GM18520 (cell line): ENCODE measurements at regions not wholly inside any gene's neighbourhood (a gene's known extent, or its start where the extent isn't known, plus 50 kb on each side); places are given as distances from the start of the nearest gene placed in this dataset.
"Not testable (repeated sequence)": the region's sequence is repeated elsewhere in the genome, so short reads cannot be mapped to it uniquely, and the experiment has no call there.

Source experiments
- ATAC-seq: cut with Tn5 transposase; IDR thresholded peaks from one replicate; pipeline ENCODE4 v1.9.1; 2021; ENCODE audit not compliant: unreplicated experiment

DNA sequence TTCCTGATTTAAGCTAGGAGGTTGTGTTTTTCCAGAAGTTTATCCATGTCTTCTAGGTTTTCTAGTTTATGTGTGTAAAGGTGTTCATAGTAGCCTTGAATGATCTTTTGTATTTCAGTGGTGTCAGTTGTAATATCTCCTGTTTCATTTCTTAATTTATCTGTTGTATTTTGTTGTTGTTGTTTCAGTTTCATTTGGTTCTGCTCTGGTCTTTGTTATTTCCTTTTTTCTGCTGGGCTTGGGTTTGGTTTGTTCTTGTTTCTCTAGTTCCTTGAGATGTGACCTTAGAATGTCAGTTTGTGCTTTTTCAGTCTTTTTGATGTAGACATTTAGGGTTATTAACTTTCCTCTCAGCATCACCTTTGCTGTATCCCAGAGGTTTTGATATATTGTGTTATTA, 62.8 kb downstream of the SCP2D1 start:
- ATAC-seq = not testable (repeated sequence)

DNA sequence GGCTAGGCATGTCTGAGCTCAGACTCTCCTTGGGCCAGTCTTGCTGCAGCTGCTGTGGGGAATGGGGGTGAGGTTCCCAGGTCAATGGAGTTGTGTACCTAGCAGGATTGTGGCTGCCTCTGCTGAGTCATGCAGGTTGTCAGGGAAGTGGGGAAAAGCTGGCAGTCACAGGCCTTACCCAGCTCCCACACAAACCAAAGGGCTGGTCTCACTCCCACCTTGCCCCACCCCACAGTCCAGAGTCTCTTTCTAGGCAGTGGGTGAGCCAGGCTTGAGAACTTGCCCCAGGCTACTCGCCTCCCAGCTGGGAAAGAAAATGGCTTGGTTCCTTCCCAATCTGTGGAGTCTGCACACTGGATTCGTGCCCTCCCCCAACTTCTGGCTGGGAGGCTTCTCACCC, 65.7 kb downstream of the SCP2D1 start:
- no peak for ATAC-seq

DNA sequence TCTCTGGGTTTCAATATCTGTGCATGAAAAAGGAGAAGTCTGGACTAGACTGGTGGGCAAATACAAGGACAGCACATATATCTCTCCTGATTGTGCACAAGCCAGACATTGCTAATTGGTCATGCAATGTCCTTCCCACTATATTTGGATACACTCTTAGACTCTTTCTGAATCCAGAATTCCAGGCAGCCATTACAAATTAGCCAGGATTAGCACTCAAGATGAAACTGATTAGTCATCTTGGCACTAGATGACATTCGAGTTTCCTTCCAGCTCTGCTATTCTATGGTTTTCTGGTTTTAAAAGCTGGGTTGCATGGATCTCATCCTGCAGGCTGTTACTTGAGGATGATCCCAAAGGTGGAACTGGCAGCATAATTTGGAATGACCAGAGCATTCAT, 73.2 kb downstream of the SCP2D1 start:
- ATAC-seq = no peak

DNA sequence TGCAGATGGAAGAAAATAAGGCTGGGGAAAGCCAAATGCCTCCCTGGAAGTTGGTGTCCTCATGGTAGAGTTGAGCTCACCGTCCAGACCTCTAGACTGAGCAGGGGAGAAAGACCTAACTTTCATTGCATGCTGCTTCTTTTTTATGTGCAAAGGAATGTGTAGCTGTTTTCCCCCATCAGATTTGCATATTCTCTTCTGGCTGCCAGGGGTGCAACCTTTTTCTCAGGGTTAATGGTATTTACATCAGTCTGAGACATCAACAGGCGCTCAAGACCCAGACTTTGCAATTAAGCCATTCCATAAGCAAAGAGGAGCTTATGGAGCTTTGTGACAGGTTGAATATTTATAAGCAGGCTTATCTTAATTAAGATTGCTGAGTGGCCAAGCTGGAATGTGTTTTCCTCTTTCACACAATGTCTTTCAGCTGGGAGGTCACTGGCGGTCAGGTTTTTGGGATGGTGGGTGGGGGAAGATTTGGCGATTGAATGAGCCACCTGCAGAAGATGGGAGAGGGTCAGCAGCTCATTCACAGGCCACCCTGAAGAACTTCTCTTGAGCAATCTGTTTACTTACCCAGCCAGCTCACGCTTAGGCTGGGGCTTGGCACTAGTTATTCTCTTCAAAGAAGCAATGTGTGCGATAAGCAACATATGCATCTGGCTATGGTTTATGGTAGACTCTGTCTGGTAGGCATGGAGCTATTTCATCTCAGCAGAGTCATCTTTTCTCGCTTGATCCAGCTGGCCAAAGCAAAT, 88.6 kb downstream of the SCP2D1 start:
- no peak for ATAC-seq

DNA sequence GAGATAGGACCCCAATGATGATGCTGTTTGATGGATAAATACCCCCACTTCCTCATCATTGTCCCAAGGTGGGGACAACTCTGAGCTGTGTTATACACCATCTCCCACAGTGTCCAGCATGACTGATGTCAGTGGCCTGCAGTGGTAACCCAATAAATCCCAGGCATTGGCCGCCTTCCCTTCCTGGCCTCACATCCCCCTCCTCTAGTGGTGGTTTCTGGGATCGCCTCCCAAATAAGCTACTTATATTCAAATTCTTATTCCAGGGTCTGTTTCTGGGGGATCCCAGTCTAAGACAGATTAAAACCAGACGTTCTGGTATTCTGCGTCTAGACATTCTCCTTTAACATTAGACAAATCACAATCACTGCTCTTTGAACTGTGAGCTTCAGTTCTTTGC, 90.6 kb downstream of the SCP2D1 start:
- ATAC-seq = no peak

DNA sequence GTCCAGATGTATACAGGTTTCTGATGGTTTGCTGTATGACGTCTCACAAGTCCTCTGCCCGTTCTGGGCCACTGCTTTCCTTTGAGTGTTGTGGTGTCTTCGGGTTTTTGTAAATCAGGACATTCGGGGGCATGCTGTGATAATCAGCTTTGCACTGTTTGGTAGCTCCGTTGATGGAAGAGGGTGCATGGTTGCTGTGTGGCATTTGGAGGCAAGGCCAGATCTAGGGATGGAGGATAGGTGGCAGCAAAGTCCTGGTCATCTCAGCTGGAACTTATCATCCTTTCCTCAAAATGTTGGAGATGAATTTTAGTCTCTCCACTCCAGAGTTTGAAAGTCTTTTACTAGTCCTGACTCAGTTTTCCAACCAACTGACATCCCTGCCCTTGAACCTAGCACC, 91.0 kb downstream of the SCP2D1 start:
- no peak for ATAC-seq

DNA sequence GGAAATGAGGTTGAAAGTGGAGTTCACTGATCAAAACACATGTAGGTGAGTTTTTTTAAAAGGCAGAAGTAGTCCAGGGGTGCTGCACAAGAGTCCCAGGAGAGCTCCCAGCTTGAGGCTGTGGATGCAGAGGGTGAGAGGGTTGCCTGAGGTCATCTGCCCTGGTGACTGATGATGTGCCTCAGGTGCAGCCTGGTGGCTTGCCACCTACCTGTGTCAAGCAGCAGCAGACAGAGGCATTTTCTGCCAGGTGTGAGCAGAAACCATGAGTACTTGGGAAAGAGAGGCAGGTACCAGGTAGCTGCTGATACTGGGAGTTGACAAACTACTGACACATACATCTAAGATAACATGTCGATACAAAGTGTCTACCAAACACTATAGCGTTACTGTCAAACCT, 92.5 kb downstream of the SCP2D1 start:
- ATAC-seq = no peak

DNA sequence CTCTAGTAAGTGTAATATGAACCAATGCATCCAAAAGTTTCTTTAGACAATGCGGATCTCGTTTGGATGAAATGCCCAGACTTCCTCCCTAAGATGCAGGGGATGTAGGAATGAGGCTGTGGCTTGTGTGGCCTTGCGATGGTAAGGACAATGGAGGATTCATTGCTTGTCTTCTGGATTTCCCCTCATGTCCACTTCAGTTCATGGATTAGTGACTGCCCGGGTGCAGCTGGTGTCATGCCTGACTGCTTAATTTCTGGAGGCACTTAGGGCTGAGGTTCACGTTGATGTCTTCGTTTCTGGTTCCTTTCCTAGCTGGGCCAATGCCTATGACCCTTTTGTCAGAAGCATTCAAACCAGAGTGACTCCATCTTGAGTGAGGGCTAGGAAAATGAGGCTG, 93.8 kb downstream of the SCP2D1 start:
- no peak for ATAC-seq

DNA sequence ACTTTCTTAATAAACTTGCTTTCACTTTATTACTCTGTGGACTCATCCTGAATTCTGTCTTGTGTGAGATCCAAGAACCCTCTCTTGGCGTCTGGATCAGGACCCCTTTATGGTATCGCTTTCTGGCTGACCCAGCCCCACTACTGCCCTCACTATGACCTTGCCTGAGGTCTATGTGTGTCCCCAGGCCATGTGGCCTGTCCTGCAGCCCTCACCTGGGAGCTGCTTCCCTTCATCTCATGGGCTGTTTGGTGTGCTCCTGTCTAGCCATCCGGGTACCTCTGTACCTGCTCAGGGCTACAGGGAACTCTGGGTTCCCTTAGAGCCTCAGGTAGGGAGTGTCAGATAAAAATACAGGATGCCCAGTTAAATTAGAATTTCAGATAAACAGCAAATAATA, 94.5 kb downstream of the SCP2D1 start:
- ATAC-seq = no peak

DNA sequence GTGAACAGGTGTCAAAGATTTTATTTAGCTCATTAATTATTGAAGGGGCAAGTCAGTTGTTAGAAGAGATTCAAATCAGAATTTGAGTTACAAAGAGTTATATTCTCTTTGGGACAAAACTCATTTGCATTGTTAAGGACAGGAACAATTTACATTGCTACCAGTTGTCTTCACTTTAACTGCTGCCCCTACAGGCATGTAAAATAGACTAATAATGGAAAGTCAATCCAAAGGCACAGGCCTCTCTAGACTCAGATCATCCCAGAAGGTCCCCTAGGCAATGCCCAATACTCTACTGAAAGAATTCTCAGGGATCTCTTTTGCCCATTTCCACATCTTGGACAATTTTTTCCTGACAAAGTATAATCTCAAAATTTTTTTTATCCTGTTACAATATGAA, 95.7 kb downstream of the SCP2D1 start:
- ATAC-seq = no peak

DNA sequence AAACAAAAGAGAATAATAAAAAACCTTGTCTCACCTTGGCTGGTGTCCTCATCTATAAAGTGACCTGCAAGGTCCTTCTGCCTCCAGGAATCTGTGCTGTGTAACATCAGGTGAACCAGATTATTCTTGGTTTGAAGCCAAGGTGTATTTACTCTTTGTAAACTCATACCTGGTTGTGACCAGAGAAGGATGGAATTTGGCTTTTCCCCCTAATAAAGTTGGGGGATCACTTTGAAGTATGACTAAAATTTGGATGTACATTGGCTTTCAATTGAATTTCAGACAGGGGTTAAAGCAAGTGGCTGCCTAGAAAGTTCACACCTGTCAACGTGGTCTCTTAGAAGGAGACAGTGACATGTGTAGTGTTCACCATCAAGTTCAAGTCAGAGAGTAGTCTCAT, 100.1 kb downstream of the SCP2D1 start:
- no peak for ATAC-seq

DNA sequence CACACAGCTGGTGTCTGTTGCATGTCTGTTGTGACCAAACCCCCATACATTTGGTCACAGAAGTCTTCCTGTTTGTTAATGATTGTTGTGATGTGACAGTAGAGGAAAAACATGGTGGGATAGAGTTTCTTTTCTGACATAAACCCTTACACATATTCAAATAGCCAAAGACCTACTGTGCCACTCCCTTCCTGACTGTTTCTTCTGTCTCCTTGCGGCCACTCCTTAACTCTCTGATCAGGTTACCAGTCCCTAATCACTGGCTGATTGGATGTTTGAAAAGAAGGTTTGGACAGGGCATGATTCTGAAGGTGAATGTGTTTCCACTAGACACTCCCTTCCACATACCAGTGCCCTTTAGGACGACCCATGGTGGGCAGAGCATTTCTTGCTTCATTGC, 101.2 kb downstream of the SCP2D1 start:
- ATAC-seq = no peak

DNA sequence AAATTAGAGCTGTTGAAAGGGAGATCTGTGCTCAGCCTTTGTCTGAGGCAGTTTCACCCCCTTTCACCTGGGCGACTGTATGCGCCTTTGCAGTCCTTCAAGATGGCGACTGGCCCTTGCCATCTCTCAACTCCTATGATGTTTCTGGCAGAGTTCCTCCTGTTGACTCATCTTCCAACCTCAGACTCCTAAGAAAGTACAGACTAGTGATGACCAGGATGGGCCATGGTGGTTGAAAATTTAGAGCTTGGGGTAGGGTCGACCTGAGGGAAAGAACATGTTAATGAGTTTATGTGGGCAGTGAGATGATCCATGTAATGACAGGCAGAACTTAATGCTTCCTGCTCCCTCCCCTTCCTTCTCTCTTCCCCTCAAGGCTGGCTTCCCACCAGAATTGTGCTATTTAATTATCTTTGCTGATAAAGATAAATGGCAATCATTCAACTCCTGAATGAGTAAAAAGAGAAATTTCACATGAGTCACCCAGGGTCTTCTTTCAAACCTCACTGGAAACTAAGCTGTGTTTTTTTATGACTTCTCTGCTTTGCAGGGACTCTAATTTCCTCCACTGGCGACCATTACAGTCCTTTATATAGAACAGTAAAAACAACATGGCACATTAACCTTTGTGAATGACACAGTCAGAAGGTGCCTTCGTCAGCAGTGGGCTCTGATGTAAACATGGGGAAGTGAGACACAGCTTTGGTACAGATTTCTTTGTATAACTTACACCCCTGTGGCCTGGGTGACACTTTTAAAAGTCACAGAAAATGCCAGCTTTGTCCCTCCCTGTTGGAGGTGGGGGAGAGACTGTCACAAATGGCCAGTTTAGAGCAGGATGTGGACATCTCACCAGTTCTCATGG, 103.5 kb downstream of the SCP2D1 start:
- no peak for ATAC-seq

DNA sequence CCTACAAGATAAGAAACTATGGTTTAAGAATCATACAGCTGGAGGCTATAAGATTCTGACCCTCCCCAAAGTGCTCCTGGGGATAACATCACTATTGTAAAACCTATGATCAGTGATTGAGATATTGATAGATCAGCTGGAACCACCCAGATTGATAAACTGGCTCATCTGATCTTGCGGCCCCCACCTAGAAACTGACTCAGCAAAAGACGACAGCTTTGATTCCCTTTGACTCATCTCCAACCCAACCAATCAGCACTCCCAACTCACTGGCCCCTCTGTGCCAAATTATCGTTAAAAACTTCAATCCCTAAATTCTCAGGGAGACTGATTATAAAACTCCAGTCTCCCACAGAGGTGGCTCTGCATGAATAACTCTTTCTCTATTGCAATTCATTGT, 106.4 kb downstream of the SCP2D1 start:
- no peak for ATAC-seq

DNA sequence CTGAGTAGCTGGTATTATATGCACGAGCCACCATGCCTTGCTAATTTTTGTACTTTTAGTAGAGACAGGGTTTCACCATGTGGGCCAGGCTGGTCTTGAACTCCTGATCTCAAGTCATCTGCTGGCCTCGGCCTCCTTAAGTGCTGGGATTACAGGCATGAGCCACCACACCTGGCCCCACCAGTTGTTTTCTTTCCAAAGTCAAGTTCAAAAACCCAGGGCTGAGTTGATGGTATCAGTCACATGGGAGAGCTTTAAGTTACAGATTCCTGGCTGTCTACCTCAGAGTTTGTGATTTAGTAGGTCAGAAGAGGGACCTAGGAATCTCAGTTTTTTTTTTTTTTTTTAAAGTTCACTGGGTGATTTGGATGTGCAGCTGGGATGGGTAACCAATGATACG, 107.7 kb downstream of the SCP2D1 start:
- no peak for ATAC-seq

DNA sequence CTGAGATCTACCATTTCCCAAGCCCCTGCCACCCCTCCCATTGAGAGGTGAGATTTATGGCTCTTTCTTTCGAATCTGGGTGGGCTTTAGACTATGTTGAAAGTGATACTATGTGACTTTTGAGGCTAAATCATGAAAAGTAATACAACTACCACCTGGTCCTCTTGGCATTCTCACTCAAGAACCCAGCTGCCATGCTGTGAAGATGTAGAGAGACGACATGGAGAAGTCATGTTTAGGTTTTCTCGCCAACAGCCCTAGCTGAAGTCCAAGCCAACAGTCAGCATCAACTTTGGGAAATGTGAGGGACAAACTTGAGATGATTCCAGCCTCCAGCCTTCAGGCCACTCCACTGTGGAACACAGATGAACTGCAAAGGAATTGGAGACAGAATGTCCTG, 108.7 kb downstream of the SCP2D1 start:
- no peak for ATAC-seq

DNA sequence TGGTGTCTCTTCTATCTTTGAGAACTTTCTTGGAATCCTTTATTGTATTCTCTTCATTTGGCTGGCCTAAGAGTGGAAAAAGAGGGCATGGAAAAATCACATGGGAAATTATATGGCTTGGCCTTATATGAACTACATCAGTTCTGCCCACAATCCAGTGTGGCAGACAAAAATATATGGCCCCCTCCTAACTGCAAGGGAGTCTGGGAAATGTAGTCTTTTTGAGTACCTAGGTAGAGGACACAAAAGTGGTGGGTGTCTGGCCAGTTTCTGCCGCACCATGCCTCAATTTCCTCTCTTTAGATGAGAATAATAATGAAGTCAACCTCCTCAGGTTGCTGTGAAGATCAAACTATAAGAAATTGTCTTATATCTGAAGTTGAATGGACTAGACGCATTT, 109.3 kb downstream of the SCP2D1 start:
- no peak for ATAC-seq

DNA sequence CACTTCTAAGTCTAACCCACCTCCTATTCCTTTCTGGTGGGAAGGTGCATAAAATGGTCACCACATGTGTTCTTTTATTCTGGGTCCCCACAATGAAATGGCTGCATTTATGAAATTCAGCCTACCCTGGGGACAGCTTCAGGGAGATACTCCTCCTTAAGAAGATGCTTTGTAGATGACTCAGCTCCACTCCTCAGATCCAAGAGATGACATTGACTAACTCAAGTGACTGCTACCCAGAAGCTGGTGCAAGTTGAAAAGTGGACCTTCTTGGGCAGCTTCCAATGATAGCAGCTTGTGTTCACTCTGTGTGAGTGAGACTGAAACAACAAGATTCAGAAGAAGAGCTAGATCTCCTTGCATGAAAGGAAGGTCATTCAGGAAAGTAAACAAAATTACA, 113.4 kb downstream of the SCP2D1 start:
- no peak for ATAC-seq

DNA sequence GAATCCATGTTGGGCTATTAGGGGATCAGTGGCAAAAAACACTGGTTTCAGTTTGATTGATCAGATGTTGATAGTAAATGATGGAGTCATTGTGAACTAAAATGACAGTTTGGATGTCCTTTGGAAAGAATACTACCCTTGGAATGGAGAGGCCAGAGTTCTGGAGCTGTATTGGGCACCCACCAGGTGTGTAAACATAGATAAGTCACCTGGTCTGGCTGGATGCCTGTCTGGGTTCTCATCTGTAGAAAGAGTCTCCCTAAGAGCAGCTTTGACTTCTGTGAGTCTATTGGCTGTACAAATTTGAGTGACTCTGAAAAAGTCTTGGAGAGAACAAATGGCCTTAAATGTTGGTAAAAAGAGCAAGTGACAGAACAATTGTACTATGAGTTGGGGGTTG, 115.0 kb downstream of the SCP2D1 start:
- ATAC-seq = no peak

DNA sequence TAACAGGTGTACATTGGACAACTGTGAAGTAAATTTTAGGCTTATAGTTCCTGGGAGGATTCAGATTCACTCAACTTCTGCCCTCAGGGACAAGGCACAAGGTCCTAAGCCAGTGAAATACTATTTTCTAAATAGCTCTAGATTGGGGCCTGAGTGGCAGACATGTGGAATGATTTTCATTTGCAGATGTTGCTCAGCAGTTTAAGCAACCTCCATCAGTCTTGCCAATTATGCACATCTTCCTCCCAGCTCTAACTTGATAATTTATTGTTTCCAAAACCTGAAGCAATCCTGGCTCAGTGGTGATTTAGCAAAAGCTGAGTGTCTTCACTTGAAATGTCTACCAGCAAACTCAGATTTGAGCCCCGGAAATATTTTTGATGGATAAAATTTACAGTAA, 116.2 kb downstream of the SCP2D1 start:
- no peak for ATAC-seq

DNA sequence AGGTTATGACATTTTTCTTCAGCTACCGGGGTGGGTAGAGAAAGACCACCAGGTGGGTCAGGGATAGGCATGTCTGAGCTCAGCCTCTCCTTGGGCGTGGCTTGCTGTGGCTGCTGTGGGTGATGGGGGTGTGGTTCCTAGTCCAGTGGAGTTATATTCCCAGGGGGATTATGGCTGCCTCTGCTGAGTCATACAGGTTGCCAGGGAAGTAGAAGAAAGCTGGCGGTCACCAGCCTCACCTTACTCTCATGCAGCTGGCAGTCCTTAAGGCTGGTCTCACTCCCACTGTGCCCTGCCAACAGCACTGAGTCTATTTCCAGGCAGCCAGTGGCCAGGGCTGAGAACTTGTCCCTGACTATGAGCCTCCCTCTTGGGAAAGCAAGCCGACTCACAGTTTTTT, 130.0 kb downstream of the SCP2D1 start:
- ATAC-seq = no peak

DNA sequence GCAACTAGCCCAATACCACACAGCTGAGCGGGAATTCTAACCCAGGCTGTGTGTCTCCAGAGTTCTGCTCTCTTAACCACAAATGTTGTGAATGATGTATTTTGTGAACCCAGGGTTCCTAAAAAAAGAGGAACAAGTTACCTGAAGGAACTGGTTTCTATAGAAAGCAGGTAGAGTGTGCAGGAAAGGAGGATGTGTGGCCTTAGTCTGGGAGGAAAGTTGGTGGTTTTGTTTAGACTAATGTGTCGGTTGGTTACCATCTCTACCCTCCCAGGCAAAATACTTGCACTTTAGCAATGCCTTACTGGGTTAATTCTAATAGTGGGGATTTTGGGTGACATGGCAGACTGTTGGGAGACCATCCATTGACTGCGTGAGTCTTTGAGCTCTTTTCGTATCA, 143.3 kb downstream of the SCP2D1 start:
- ATAC-seq = no peak

DNA sequence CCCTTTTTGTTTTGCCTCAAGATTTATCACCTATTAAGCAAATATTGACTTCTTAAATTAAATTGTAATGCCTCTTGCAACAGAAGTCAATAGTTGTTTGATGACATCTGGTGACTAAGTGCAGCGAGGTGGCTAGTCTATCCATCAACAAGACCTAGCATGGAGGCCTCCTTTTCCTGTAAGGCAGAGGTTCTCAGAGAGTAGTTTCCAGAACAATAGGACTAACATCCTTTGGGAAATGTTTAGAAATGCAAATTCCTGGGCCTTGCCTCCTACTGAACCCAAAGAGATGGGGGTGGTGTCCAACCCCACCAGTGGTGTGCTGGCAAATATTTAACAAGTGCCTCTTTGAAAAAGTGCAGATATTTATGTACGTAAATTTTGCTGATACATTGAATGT, 143.7 kb downstream of the SCP2D1 start:
- ATAC-seq = no peak
